ENCODE measurements at regions not wholly inside any gene's neighbourhood (a gene's known extent, or its start where the extent isn't known, plus 50 kb on each side); places are given as distances from the start of the nearest gene placed in this dataset.
"Not testable (repeated sequence)": the region's sequence is repeated elsewhere in the genome, so short reads cannot be mapped to it uniquely, and the experiment has no call there.

DNA sequence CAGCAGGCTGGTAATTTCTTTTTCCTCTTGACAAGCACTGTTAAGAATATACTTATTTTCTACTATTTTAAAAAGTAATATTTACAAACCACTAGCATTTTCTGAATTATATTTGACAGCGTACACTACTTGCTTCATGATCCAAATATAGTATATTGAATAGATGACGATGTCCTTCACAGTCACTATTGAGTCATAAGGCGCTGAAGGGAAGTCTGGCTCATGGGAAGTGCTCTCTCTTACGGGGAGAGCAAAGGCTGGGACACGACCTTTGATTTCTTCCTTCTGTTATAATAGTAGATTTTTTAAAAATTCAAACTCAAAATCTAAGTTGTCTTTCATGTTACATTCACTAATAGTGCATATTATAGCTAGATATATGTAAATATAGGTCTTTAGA is 357.1 kb downstream of the SOCS6 start:
- DNase-seq = peak in 3 of 4 experiments; percentile 7 to 18 (median 15)

- DNase-seq = no peak
Observed at GRCh38 chr18:70643812-70644211, 355.0 kb downstream of the SOCS6 start.

DNA sequence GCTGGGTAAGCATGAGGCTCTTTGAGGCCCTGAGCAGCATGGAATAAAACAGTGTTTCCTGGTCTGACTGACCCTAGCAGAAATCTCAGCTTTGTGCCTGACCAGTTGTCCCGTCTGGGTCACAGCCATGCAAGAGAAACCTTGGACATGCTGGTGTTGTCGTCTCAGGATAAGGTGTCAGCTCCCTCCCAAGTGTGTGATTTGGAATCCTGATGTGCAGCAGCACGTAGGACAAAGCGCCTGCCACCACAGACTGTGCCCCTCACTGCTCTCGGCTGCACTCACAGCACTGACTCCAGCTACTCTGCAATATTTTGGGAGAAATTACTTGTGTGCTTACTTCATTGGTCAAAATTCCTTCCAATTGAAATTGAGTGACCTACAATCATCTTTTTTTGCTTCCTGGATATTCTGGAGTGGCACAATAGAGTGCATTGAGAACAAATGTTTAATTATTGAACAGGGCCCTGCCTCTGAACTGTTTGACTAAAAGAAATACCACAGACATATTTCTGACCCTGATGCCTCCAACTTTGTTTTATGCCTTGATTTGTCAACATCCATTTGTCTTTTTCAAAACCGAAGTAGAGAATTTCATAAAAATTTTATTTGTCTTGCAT is 352.4 kb downstream of the SOCS6 start:
- no peak for DNase-seq

DNA sequence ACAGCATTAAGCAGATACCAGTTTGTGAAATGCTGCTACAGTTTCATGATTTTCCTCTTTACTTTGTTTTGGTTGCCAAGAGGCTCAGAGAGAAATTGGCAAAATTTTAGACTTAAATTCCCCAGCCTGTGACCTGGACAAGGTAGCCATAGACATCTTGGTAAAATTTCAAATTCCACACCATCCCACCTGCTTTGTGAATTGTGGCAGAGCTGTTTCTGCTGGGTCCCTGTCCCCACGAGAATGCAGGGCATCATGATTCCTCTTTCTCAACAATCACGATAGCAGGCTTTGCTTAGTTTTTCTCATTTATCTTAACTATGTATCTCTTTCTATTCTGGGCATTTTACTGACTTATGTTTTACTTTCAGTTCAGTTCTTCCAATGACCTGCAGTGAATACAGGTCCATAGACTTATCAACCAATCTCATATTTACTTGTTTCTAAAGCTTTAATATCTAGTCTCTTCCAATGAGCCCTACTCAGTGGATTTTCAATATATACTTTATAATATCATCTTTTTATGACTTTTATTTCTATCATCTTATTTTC is 351.6 kb downstream of the SOCS6 start:
- no peak for DNase-seq

- DNase-seq = no peak
Observed at GRCh38 chr18:70636991-70637390, 348.1 kb downstream of the SOCS6 start.

GRCh38 chr18:70634576-70635147 is 345.8 kb downstream of the SOCS6 start:
- no peak for DNase-seq

DNA sequence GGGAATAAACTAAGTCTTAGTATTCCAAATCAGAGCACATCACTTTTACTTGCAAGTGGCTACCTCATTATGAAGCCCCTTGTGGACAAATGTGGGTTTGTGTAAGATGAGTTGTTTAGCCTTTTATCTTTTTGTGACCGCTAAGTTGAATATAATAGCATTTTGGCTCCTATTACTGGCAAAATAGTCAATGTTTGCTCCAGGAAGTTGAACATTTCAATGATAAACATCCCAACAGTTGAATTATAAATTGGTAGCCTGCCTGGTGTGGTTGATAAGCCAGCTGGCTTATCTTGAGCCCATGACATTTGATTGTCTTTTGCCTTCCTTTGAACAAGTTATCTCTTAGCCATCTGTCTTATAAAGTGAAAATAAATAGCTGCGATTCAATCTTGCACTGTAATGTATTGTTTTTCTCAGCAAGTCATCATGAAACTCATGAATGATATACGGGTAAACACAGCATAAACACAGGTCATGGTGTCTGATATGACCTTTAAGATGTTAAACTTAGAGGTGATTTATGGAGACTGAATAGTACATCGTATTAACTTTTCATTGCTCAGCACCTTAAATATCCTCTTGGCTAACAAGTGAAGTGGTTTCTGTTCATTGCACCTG is 338.4 kb downstream of the SOCS6 start:
- DNase-seq = no peak

DNA sequence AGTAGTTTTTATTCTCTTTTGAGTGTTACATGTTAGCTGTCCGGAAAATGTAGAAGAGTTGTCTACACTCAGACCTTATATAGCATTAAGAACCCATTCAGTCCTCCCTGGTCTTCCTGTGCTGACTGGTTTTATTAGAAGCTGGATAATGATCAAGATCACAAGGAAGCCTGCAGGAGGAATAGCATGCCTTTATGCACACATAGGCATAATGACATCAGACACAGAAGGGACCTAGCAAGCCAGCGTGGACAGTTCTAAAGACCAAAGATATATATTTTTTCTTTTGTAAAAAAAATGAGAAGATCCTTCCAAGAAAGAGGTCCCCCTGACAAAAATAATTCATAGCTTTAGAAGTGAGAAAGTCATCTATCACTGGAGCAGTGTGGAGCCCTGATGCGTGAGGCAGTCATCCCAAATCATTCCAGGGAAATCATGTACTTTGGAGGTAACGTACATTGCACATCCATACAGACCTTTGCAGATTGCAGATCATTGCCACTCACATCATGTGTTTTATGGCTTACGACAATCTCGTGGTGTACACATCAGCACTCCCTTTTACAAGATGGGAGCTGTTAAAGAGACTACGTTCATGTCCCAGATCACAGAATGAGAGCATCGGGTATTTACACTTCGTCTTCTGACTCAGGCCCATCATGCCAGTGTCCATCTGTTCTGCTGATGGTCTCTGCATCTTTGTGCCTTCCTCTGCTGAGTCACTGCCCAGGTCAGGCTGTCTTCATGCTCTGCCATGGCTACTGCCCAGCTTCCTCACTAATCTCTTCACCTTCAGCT is 334.0 kb downstream of the SOCS6 start:
- DNase-seq = no peak

- no peak for DNase-seq
Observed at GRCh38 chr18:70621710-70622109, 332.9 kb downstream of the SOCS6 start.

- no peak for DNase-seq
Observed at GRCh38 chr18:70620837-70621612, 332.2 kb downstream of the SOCS6 start.

GRCh38 chr18:70617020-70617763 is 328.3 kb downstream of the SOCS6 start:
- no peak for DNase-seq

- DNase-seq = no peak
Observed at GRCh38 chr18:70600225-70600925, 311.5 kb downstream of the SOCS6 start.

DNA sequence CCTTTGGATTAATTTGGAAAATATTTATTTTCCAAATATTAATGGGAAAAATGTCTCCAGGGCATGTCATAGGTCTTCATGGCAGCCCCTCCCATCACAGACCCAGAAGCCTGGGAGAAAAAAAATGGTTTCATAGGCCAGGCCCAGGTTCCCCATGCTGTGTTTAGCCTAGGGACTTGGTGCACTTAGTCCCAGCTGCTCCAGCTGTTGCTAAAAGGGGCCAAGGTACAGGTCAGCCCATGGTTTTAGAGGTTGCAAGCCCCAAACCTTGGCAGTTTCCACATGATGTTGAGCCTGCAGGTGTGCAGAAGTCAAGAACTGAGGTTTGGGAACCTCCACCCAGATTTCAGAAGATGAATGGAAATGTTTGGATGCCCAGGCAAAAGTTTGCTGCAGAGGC is 309.6 kb downstream of the SOCS6 start:
- no peak for DNase-seq

- DNase-seq = no peak
Observed at GRCh38 chr18:70582981-70583380, 294.1 kb downstream of the SOCS6 start.

DNA sequence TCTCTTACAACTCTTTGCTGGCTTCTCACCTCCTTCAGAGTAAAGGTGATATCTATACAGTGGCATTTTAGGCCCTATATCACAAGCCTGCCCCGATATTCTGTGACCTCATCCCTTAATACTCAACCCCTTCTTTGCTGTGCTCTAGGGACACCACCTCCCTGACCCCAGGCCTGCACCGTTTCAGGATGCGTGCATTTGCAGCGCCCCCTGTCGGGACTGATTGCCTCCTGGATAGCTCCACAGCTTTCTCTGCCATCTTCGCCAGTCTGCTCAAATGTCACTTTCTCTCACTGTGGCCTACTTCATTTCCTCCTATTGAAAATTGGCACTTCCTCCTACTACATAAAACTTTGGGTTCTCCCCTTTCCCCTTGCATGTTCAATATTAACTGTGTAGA is 289.6 kb downstream of the SOCS6 start:
- peak in 1 of 4 experiments; percentile 15 for DNase-seq

- no peak for DNase-seq
Observed at GRCh38 chr18:70577023-70577420, 288.2 kb downstream of the SOCS6 start.

DNA sequence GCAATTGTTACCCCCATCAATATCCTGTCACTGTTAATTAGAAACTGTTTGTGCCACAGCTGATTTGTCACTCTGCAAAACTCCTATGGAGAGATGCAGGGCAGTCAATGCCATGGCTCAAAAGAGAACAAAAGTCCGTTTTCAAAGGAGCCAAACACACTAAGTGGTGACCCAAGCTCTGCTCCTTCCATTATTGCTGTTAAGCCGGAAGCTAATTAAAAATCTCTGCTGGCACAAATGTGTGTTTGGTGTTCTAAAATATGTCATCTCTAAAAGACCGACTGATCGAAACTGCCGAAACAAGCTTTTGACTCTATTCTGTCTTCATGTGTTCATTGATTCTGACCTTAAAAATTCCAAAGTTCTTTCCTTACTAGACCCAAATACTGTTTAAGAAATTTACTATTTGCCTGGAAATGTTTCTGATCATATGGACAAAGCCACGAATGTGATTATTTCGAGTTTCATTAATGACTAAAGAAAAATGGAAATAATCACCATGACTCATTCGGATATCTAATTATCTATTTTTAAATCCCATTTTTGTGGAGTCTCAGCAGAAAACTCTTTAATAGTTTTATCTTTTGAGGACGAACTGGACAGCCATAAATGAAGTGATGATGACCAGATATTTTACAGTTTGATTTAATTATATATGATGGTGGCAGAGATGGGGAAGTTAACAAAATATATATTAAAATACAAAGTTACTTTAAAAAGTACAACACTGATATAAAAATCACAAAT is 287.6 kb downstream of the SOCS6 start:
- no peak for DNase-seq

DNA sequence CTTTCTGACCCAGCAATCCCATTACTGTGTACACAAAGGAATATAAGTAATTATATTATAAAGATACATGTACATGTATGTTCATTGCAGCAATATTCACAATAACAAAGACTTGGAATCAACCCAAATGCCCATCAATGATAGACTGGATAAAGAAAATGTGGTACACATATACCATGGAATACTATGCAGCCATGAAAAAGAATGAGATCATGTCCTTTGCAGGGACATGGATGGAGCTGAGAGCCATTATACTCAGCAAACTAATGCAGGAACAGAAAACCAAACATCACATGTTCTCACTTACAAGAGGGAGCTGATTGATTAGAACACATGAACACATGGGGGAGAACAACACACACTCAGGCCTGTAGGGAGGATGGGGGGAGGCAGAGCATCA is 286.1 kb downstream of the SOCS6 start:
- not testable (repeated sequence) for DNase-seq

GRCh38 chr18:70569647-70570046 is 280.8 kb downstream of the SOCS6 start:
- not testable (repeated sequence) for DNase-seq

DNA sequence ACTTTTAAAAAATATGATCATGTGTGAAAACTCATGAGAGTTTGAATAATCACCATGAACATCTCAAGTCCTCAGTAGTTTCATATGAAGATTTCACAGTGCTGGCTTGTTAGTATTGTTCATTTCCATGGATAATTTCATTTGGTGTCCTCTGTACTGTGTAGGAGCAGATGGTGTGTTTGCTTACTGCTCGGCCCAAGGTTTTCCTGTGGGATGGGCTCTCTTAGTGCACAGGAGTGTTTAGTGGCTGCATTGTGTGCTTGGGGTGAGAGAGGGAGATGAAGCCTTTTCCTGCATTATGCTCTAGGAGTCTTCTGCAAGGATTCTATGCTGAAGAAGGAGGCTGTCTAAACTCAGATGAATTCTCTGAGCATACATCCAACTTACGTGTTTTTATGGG is 270.6 kb downstream of the SOCS6 start:
- no peak for DNase-seq
